IgD-negative memory B cell (primary cell): ENCODE measurements at regions not wholly inside any gene's neighbourhood (a gene's known extent, or its start where the extent isn't known, plus 50 kb on each side); places are given as distances from the start of the nearest gene placed in this dataset.
"Not testable (repeated sequence)": the region's sequence is repeated elsewhere in the genome, so short reads cannot be mapped to it uniquely, and the experiment has no call there.

Experiments
- H3K27ac Mint-ChIP-seq, 3 donors: one replicate each; pipeline ENCODE4 v1.8.0; 2020 to 2022; ENCODE audit warnings: mild to moderate bottlenecking in 3 of 3, mixed read lengths in 3 of 3, moderate library complexity in 1 of 3
- H3K27me3 Mint-ChIP-seq: one replicate; pipeline ENCODE4 v1.8.0; 2021; ENCODE audit warnings: mixed read lengths
- H3K36me3 Mint-ChIP-seq: one replicate; pipeline ENCODE4 v1.8.0; 2020; ENCODE audit warnings: mild to moderate bottlenecking, mixed read lengths
- H3K4me1 Mint-ChIP-seq, 3 donors: one replicate each; pipeline ENCODE4 v1.8.0; 2020 to 2022; ENCODE audit warnings: mixed read lengths in 3 of 3, mild to moderate bottlenecking in 1 of 3
- H3K4me3 Mint-ChIP-seq, 4 donors: one replicate each; pipeline ENCODE4 v1.8.0; 2020 to 2022; ENCODE audit warnings: mild to moderate bottlenecking in 4 of 4, mixed read lengths in 4 of 4, moderate library complexity in 3 of 4
- H3K9me3 Mint-ChIP-seq, 3 donors: one replicate each; pipeline ENCODE4 v1.8.0; 2020 to 2021; ENCODE audit warnings: mixed read lengths in 3 of 3, mild to moderate bottlenecking in 1 of 3

DNA sequence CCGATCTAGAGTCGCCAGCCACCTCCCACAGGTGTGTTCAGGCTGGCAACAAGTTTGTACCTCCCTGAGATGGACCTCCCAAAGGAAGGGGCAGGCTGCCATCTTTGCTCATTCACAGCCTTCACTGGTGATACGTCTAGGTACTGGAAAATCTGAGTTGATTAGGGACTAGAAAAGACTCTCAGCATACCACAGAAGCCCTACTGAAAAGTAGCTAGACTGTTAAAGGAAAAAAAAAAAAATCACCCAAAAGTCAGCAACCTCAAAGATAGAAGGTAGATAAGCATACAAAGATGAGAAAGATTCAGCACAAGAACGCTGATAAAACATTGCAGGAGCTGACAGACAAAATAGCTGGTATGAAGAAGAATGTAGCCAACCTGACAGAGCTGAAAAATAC is 128.6 kb upstream of the WDR75 start:
- Mint-ChIP-seq H3K27me3 (no peaks in the 10 kb centered on the region), H3K9me3 (peaks cover 0 to 7% (median 2%) of the 10 kb centered on the region in 3 donors), H3K4me3 (no peak overlapping the region), H3K36me3 (no peaks in the 10 kb centered on the region), H3K4me1 (no peaks in the 10 kb centered on the region), H3K27ac (no peak overlapping the region)

DNA sequence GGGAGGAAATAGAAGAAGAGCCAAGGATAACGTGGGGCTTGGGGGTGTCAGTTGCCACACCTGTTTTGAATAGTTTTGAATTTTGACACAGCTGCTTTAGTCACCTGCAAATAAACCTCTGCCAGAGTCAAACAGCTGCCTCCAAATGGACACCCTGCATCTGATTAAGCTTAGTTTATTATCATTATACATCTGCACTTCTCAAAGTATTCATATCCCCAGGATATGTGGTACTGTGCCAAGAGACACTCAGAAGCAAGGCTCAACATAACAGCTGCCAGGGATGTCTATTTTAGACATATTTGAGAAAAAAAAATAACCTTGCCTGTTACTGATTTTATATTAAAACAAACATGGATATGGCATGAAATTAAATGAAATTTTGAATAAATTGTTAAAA is 122.5 kb upstream of the WDR75 start:
- H3K36me3 Mint-ChIP-seq = peaks cover 2% of the 10 kb centered on the region
- H3K27ac Mint-ChIP-seq = no peak overlapping the region
- H3K9me3 Mint-ChIP-seq = peaks cover 0 to 15% (median 2%) of the 10 kb centered on the region in 3 donors
- peaks cover 0 to 1% (median 0%) of the 10 kb centered on the region in 3 donors for H3K4me1 Mint-ChIP-seq
- H3K4me3 Mint-ChIP-seq = no peak overlapping the region
- no peaks in the 10 kb centered on the region for H3K27me3 Mint-ChIP-seq

DNA sequence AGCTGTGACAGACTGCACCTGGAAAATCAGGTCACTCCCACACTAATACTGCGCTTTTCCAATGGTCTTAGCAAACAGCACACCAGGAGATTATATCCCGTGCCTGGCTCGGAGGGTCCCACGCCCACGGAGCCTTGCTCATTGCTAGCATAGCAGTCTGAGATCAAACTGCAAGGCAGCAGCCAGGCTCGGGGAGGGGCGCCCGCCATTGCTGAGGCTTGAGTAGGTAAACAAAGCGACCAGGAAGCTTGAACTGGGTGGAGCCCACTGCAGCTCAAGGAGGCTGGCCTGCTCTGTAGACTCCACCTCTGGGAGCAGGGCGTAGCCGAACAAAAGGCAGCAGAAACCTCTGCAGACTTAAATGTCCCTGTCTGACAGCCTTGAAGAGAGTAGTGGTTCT is 121.8 kb upstream of the WDR75 start:
- H3K36me3 Mint-ChIP-seq, H3K4me1 Mint-ChIP-seq, H3K4me3 Mint-ChIP-seq, H3K27me3 Mint-ChIP-seq, H3K27ac Mint-ChIP-seq: not testable (repeated sequence)
- H3K9me3 Mint-ChIP-seq = peaks cover 0 to 15% (median 2%) of the 10 kb centered on the region in 3 donors

DNA sequence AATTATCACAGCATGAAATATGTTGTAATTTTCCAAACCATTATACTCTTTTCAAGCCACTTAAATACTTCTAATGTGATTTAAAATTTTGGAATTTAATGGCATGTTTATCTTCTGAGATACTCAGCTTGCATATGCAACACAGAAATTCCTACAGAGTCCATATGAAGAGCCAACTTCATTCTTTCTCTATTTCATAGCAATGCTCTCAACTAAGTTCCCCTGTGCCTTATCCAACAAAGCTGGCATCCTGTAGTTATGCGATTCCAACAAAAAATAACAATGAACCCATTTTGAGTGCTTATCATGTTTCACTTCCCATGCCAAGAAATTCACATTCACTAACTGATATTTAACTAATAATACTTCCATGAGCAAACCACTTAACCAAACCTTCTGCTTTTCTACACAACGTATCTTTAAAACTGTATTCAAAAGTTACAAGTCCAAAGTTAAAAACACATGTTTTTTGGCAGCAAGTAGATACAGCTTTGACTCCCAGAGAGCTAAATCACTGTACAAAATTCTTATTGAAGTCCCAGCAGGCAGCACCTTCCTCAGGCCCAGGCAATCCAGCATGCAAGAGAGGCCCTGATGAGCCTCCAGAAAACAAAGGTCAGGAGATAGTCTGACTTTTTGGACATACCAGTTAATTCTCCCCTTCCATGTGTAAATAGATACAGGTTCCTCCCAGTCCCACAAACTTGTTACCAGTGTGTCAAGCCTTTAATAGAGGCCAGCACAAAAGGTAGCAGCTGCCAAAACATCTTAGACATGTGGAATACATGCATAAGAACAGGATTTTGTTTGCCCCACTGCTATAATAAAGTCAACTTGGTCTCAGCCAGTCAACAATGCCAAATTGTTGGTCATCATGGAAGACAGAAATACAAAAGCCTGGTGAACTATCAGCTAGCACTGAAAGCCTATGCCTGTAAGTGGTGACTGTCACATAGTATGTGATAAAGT is 113.1 kb upstream of the WDR75 start:
- H3K36me3 Mint-ChIP-seq = peaks cover 2% of the 10 kb centered on the region
- no peak overlapping the region for H3K4me3 Mint-ChIP-seq
- no peak overlapping the region for H3K27ac Mint-ChIP-seq
- H3K9me3 Mint-ChIP-seq = peaks cover 0 to 3% (median 1%) of the 10 kb centered on the region in 3 donors
- no peaks in the 10 kb centered on the region for H3K4me1 Mint-ChIP-seq
- H3K27me3 Mint-ChIP-seq = no peaks in the 10 kb centered on the region

DNA sequence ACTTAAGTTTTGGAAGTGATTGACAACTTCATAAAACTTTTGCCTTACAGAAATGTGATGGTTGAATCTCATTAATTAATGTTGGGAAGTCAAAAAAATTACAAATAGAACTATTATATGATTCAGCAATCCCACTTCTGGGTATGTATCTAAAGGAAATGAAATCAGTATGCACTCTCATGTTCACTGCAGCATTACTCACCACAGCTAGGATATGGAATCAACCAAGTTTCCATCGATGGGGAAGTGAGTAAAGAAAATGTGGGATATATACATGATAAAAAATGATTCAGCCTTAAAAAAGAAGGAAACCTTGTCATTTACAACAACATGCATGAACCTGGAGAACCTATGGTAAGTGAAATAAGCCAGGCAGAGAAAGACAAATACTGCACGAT is 112.4 kb upstream of the WDR75 start:
- Mint-ChIP-seq H3K36me3 (peaks cover 2% of the 10 kb centered on the region), H3K4me3 (no peak overlapping the region), H3K27ac (no peak overlapping the region), H3K9me3 (peaks cover 0 to 3% (median 1%) of the 10 kb centered on the region in 3 donors), H3K27me3 (no peaks in the 10 kb centered on the region), H3K4me1 (no peaks in the 10 kb centered on the region)

DNA sequence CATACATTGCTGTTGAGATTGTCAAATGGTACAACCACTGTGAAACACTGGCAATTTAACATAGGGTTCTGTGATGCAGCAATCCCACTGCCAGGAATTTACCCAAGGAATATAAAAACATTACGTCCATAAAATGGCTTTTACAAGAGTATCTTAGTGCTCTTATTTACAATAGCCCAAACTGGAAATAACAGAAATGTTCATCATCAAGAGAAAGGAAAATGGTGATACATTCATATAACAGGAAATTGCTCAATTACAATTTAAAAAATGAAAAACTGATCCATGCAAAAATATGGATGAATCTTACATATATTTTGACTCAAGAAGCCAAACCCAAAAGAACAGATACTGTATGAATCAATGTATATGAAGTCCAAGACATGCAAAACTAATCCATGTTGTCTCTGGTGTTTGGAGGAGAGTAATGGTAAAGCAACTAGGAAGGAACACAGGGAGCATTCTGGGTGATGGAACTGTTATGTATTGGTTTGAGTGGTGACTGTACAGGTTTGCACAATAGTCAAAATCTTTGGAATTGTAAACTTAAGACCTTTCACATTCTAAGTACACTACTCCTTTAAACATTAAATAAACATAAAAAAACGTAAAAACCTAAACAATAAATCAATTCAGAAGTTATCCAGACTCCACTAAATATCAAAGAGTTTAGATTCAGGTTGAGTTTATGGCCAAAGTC is 104.8 kb upstream of the WDR75 start:
- Mint-ChIP-seq H3K4me3 (no peak overlapping the region), H3K4me1 (no peaks in the 10 kb centered on the region), H3K27me3 (no peaks in the 10 kb centered on the region), H3K36me3 (peaks cover 7% of the 10 kb centered on the region), H3K9me3 (peaks cover 4 to 8% (median 6%) of the 10 kb centered on the region in 3 donors), H3K27ac (no peak overlapping the region)

DNA sequence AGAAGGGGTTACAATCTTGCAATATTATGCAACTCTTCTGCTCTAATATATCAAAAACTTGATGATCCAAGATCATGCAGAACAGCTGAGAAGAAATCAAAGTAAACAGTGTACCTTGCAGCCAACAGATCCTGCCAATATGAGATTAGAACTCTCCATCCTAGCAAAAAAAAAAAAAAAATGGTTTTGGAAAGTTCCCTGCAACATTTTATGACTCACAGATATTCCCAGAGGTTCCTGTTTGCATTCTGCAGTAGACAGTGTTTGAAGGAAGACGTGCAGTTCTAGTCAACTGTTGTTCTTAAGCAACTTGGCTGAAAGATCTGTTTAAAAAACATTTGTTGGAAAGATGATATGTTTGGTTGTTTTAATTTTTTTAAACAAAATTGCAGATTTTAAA is 103.6 kb upstream of the WDR75 start:
- H3K4me3 Mint-ChIP-seq = no peak overlapping the region
- no peak overlapping the region for H3K27ac Mint-ChIP-seq
- peaks cover 2 to 8% (median 3%) of the 10 kb centered on the region in 3 donors for H3K9me3 Mint-ChIP-seq
- H3K27me3 Mint-ChIP-seq = no peaks in the 10 kb centered on the region
- no peaks in the 10 kb centered on the region for H3K4me1 Mint-ChIP-seq
- peaks cover 7% of the 10 kb centered on the region for H3K36me3 Mint-ChIP-seq

DNA sequence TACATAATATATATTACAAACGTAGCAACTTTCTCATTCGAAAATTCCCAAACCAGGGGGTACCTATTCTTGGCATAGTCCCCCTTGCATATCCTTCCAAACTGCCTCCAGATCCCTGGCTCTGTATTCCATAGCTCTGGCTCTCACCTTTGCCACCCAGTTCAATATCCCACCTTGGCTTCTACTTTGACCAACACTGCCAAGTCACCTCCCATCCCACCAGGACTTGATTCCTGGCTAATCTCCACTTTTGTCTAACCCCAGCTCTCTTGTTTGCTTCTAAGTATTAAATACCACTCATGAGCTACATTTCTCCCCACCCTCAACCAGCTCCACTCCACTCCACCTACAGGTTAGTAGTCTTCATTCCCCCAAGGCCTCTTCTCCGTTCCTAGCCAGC is 103.2 kb upstream of the WDR75 start:
- peaks cover 7% of the 10 kb centered on the region for H3K36me3 Mint-ChIP-seq
- no peak overlapping the region for H3K4me3 Mint-ChIP-seq
- peaks cover 2 to 8% (median 3%) of the 10 kb centered on the region in 3 donors for H3K9me3 Mint-ChIP-seq
- H3K27me3 Mint-ChIP-seq = no peaks in the 10 kb centered on the region
- H3K4me1 Mint-ChIP-seq = no peaks in the 10 kb centered on the region
- H3K27ac Mint-ChIP-seq = no peak overlapping the region

DNA sequence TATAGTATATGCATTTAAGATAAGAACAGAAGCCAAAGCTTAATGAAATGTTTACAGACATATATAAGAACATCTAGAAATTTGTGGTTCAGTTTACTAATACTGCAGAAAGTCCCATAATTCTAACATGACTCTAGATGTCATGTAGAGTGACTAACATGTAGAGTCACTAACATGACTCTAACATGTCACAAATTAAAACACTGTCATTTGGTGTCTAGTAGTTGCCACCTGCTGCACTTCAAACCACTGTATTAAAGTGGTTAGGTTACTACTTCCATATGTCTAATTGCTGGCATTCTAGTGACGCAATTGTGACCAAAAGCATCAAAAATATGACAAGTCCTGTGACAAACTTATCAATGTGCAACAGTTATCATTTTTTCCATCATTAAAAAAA is 100.2 kb upstream of the WDR75 start:
- Mint-ChIP-seq H3K27me3 (no peaks in the 10 kb centered on the region), H3K27ac (no peak overlapping the region), H3K9me3 (peaks cover 2 to 8% (median 3%) of the 10 kb centered on the region in 3 donors), H3K36me3 (peaks cover 3% of the 10 kb centered on the region), H3K4me3 (no peak overlapping the region), H3K4me1 (no peaks in the 10 kb centered on the region)

DNA sequence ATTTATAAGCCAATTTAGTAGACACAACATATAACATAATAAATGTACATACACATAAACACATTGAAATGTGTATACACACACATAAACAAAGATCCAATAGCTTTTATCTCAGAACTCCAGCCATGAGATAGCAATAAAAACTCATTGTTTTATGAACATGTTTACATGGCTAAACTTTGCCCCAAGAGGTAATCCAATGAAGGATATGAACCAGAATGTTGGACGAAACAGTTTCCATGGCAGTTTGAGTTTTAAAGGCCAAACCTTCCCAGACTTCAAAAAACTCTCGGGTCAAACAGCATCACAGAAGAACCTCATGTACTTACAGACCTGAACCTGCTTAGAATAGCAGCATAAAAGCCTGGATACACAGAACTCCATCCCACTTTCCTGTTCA is 97.2 kb upstream of the WDR75 start:
- Mint-ChIP-seq H3K4me1 (no peaks in the 10 kb centered on the region), H3K4me3 (no peak overlapping the region), H3K36me3 (no peaks in the 10 kb centered on the region), H3K27me3 (no peaks in the 10 kb centered on the region), H3K9me3 (peaks cover 0 to 4% (median 0%) of the 10 kb centered on the region in 3 donors), H3K27ac (no peak overlapping the region)

DNA sequence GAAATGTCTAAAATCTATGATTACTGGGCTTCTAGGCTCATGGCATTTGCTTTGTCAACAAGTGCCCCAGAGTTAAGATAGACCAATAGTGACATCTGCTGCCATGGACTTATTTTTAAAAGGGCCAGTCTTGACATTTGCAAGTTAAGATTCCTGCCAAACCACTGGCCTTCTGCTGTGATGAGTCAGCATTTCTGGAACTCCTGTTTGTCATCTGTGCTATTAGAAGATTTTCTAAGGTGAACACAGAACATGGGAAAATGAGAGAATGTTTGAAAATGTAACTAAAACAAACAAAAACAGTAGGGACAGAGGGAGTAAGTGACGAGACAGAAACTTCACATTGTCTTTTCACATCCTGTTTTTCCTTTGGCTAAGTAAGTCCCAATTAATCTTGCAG is 93.7 kb upstream of the WDR75 start:
- no peaks in the 10 kb centered on the region for H3K27me3 Mint-ChIP-seq
- no peak overlapping the region for H3K27ac Mint-ChIP-seq

DNA sequence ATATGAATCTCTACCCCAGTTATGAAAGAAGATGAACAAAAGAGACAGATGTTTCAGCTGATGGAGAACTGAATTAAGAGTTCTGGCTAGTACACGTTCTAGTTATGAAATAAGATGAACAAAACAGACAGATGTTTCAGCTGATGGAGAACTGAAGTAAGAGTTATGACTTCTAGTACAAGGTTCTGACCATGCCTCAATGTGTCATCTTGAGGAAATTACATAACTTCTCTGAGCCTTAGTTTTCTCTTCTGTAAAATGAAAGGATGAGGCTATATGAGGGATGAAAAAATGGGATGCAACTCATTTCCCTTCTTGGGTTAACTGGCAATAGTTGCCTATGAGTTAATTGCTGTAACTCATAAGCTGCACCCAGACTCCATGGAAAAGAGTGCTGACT is 92.9 kb upstream of the WDR75 start:
- peaks cover 0 to 2% (median 1%) of the 10 kb centered on the region in 3 donors for H3K9me3 Mint-ChIP-seq
- H3K27ac Mint-ChIP-seq = no peak overlapping the region
- no peak overlapping the region for H3K4me3 Mint-ChIP-seq
- H3K36me3 Mint-ChIP-seq = no peaks in the 10 kb centered on the region
- no peaks in the 10 kb centered on the region for H3K27me3 Mint-ChIP-seq
- H3K4me1 Mint-ChIP-seq = no peaks in the 10 kb centered on the region

More for the DNA sequence above, 93.7 kb upstream of the WDR75 start:
- Mint-ChIP-seq H3K4me1 (no peaks in the 10 kb centered on the region), H3K4me3 (no peak overlapping the region), H3K9me3 (peaks cover 0 to 2% (median 1%) of the 10 kb centered on the region in 3 donors), H3K36me3 (no peaks in the 10 kb centered on the region)

DNA sequence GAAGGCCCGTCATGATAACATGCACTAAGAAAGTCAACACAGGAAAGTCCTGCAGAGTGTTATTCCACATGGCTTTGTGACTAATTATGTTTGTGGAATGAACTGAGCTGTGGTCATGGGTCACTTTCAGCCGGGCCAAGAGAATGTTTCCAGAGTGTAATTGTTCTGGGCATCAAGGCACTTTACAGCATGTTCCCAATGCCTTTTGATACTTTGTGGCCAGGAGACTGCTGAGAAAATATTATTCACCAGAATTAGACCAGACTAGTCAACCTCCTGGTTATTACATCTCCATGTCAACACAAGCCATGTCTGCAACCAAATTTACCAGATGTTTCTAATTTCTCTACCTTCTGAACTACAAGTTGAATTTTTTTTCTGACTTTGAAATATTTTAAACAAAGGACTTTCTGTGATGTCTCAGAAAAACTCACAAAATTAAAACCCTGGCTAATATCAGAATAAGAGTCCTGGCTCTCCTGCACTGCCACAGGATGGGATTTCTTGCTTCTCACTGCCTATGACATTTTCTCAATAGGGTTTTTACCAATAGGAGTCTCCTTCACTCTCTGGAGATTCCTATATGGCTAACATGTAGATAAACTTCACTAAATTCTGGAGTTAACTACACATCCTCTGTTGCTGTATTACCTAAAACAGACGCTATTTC is 90.6 kb upstream of the WDR75 start:
- Mint-ChIP-seq H3K4me3 (no peak overlapping the region), H3K9me3 (peaks cover 0 to 5% (median 4%) of the 10 kb centered on the region in 3 donors), H3K27ac (no peak overlapping the region), H3K36me3 (no peaks in the 10 kb centered on the region), H3K4me1 (no peaks in the 10 kb centered on the region), H3K27me3 (no peaks in the 10 kb centered on the region)

DNA sequence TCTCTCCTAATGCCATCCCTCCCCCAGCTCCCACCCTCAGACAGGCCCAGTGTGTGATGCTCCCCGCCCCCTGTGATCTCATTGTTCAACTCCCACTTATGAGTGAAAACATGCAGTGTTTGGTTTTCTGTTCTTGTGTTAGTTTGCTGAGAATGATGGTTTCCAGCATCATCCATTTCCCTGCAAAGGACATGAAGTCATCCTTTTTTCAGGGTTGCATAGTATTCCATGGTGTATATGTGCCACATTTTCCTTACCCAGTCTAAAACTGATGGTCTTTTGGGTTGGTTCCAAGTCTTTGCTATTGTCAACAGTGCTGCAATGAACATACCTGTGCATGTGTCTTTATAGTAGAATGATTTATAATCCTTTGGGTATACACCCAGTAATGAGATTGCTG is 89.3 kb upstream of the WDR75 start:
- H3K36me3 Mint-ChIP-seq, H3K4me1 Mint-ChIP-seq, H3K27ac Mint-ChIP-seq, H3K4me3 Mint-ChIP-seq, H3K27me3 Mint-ChIP-seq, H3K9me3 Mint-ChIP-seq: not testable (repeated sequence)

DNA sequence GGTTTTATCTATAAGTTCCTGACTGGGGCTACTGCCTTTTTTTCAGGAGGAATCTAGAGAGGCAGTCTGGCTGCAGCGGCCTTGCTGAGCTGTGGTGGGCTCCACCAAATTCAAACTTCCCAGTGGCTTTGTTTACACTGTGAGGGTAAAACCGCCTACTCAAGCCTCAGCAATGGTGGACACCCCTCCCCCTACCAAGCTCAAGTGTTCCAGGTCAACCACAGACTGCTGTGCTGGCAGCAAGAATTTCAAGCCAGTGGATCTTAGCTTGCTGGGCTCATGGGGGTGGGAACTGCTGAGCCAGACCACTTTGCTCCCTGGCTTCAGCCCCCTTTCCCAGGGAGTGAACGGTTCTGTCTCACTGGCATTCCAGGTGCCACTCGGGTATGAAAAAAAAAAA is 83.9 kb upstream of the WDR75 start:
- H3K4me1 Mint-ChIP-seq, H3K36me3 Mint-ChIP-seq, H3K4me3 Mint-ChIP-seq, H3K27ac Mint-ChIP-seq, H3K9me3 Mint-ChIP-seq, H3K27me3 Mint-ChIP-seq: not testable (repeated sequence)
